ENCODE measurements at regions not wholly inside any gene's neighbourhood (a gene's known extent, or its start where the extent isn't known, plus 50 kb on each side); places are given as distances from the start of the nearest gene placed in this dataset.

GRCh38 chr4:123064390-123064789 is 142.0 kb upstream of the NUDT6 start:
- ATAC-seq, result no peak
- H3K36me3 Mint-ChIP-seq (ENCODE audit: low read depth), result peaks cover 15% of the 10 kb centered on the region
- DNase-seq, result no peak
- peaks cover 4% of the 10 kb centered on the region for H3K9me3 Mint-ChIP-seq
- POLR2A ChIA-PET, result no interaction called here
- TF ChIP-seq CTCF (IDR thresholded peaks at IDR 0.05), result no peak
- H3K4me3 Mint-ChIP-seq, result no peak overlapping the region
- no peaks in the 10 kb centered on the region for H3K4me1 Mint-ChIP-seq (ENCODE audit: low read depth)
- CTCF ChIA-PET, result no interaction called here
- H3K27me3 Mint-ChIP-seq, result no peaks in the 10 kb centered on the region
- no peak overlapping the region for H3K27ac Mint-ChIP-seq
- intact Hi-C loops (cut with micrococcal nuclease), result no loop called here

- CTCF ChIA-PET, result no interaction called here
- POLR2A ChIA-PET, result no interaction called here
- no peaks in the 10 kb centered on the region for H3K9me3 Mint-ChIP-seq
- H3K27me3 Mint-ChIP-seq, result no peaks in the 10 kb centered on the region
- no peak overlapping the region for H3K27ac Mint-ChIP-seq
- no peak overlapping the region for H3K4me3 Mint-ChIP-seq
- no peak for TF ChIP-seq CTCF (IDR thresholded peaks at IDR 0.05)
- intact Hi-C loops (cut with micrococcal nuclease), result no loop called here
- ATAC-seq (no peak), DNase-seq (no peak)
- H3K4me1 Mint-ChIP-seq (ENCODE audit: low read depth), result no peaks in the 10 kb centered on the region
- peaks cover 2% of the 10 kb centered on the region for H3K36me3 Mint-ChIP-seq (ENCODE audit: low read depth)
These were observed 145.7 kb upstream of the NUDT6 start for GRCh38 chr4:123068081-123068480.

GRCh38 chr4:123072060-123072459 is 149.7 kb upstream of the NUDT6 start:
- no peak for TF ChIP-seq CTCF (IDR thresholded peaks at IDR 0.05)
- peaks cover 2% of the 10 kb centered on the region for H3K36me3 Mint-ChIP-seq (ENCODE audit: low read depth)
- intact Hi-C loops (cut with micrococcal nuclease), result no loop called here
- no peaks in the 10 kb centered on the region for H3K4me1 Mint-ChIP-seq (ENCODE audit: low read depth)
- H3K4me3 Mint-ChIP-seq, result no peak overlapping the region
- no peak overlapping the region for H3K27ac Mint-ChIP-seq
- no peaks in the 10 kb centered on the region for H3K27me3 Mint-ChIP-seq
- ChIA-PET CTCF (no interaction called here), POLR2A (no interaction called here)
- ATAC-seq (no peak), DNase-seq (no peak)
- no peaks in the 10 kb centered on the region for H3K9me3 Mint-ChIP-seq

- TF ChIP-seq CTCF (IDR thresholded peaks at IDR 0.05), result no peak
- H3K27me3 Mint-ChIP-seq, result no peaks in the 10 kb centered on the region
- H3K27ac Mint-ChIP-seq, result no peak overlapping the region
- H3K36me3 Mint-ChIP-seq (ENCODE audit: low read depth), result peaks cover 9% of the 10 kb centered on the region
- DNase-seq (no peak), ATAC-seq (no peak)
- ChIA-PET POLR2A (no interaction called here), CTCF (interaction anchor here (0.7 kb wide), 1 partner anchor 328 kb away, joined by 3 read pairs; no protein-coding TSS in a partner anchor)
- intact Hi-C loops (cut with micrococcal nuclease), result no loop called here
- H3K4me3 Mint-ChIP-seq, result no peak overlapping the region
- no peaks in the 10 kb centered on the region for H3K4me1 Mint-ChIP-seq (ENCODE audit: low read depth)
- no peaks in the 10 kb centered on the region for H3K9me3 Mint-ChIP-seq
These were observed 151.3 kb upstream of the NUDT6 start for GRCh38 chr4:123073650-123074049.

GRCh38 chr4:123077330-123077729 is 154.9 kb upstream of the NUDT6 start:
- POLR2A ChIA-PET, result no interaction called here
- H3K4me1 Mint-ChIP-seq (ENCODE audit: low read depth), result no peaks in the 10 kb centered on the region
- no peaks in the 10 kb centered on the region for H3K9me3 Mint-ChIP-seq
- H3K36me3 Mint-ChIP-seq (ENCODE audit: low read depth), result peaks cover 21% of the 10 kb centered on the region
- H3K4me3 Mint-ChIP-seq, result no peak overlapping the region
- DNase-seq, result no peak
- CTCF ChIA-PET, result no interaction called here
- no peak for ATAC-seq
- no peaks in the 10 kb centered on the region for H3K27me3 Mint-ChIP-seq
- TF ChIP-seq CTCF (IDR thresholded peaks at IDR 0.05), result no peak
- intact Hi-C loops (cut with micrococcal nuclease), result no loop called here
- no peak overlapping the region for H3K27ac Mint-ChIP-seq

Measured in activated CD8-positive, alpha-beta T cell treated with anti-CD3 and anti-CD28 coated beads for 36 hours (primary cell).